ENCODE measurements at regions not wholly inside any gene's neighbourhood (a gene's known extent, or its start where the extent isn't known, plus 50 kb on each side); places are given as distances from the start of the nearest gene placed in this dataset.

DNA sequence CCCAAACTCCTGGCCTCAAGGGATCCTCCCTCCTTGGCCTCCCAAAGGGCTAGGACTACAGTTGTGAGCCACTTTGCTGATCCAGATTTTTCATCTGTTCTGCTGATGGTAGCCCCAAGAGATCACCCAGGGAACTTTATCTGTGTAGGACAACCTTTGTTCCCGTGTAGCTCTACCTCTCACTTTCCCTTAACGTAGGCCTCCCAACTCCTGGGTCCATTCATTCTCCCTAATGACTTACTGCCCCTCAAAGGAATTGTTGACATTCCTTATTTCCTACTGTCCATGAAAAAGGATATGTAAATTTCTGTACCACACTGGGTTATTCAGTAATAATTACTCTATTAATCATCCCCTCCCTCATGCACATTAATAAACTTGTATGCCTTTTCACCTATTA is 51.0 kb upstream of the PHF24 start:
- DNase-seq (ENCODE audit: low spot score): no peak
- TF ChIP-seq, protein P1, sequence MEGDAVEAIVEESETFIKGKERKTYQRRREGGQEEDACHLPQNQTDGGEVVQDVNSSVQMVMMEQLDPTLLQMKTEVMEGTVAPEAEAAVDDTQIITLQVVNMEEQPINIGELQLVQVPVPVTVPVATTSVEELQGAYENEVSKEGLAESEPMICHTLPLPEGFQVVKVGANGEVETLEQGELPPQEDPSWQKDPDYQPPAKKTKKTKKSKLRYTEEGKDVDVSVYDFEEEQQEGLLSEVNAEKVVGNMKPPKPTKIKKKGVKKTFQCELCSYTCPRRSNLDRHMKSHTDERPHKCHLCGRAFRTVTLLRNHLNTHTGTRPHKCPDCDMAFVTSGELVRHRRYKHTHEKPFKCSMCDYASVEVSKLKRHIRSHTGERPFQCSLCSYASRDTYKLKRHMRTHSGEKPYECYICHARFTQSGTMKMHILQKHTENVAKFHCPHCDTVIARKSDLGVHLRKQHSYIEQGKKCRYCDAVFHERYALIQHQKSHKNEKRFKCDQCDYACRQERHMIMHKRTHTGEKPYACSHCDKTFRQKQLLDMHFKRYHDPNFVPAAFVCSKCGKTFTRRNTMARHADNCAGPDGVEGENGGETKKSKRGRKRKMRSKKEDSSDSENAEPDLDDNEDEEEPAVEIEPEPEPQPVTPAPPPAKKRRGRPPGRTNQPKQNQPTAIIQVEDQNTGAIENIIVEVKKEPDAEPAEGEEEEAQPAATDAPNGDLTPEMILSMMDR (IDR thresholded peaks at IDR 0.05; ENCODE audit: borderline replicate concordance, control extremely low read depth, extremely low read depth, insufficient read depth, missing control alignments): no peak
- in situ Hi-C loops (cut with MboI; ENCODE audit: low sequenced_read_pairs, unreplicated experiment): loop anchor here (10.0 kb wide), 2 partner anchors 78 to 138 kb away; partner anchors contain the start of gene DNAJB5

DNA sequence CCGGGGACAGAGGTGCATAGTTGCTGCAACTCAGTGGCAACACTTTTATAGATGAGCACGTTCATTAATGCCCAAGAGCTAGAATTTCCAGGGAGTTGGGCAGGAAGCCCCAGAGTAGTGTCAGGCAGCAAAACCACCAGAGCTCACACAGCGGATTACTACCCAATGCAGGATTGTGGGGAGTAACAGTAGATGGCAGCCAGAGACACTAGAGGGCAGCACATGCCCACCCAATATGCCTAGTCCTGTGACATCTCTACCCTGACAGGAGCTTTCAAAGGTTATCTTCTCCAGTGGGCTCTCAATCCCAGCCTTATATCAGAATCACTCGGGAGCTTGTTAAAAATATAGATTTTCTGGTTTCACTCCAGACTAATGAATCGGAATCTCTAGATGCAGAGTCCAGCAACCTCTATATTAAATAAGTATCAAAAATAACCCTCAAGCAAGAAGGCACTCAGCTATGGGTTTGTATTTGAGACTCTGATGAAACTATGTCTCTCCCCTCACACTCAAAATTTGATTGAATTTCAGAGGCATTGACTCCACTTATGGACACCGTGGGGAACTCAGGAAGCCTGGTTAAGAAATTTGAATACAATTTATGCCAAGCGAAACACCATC is 58.4 kb upstream of the PHF24 start:
- TF ChIP-seq, protein P1 (IDR thresholded peaks at IDR 0.05; ENCODE audit: borderline replicate concordance, control extremely low read depth, extremely low read depth, insufficient read depth, missing control alignments): peak; percentile 82
- peak; percentile 69 for DNase-seq (ENCODE audit: low spot score)
- in situ Hi-C loops (cut with MboI; ENCODE audit: low sequenced_read_pairs, unreplicated experiment): loop anchor here (10.0 kb wide), 2 partner anchors 85 to 145 kb away; partner anchors contain the start of gene DNAJB5

DNA sequence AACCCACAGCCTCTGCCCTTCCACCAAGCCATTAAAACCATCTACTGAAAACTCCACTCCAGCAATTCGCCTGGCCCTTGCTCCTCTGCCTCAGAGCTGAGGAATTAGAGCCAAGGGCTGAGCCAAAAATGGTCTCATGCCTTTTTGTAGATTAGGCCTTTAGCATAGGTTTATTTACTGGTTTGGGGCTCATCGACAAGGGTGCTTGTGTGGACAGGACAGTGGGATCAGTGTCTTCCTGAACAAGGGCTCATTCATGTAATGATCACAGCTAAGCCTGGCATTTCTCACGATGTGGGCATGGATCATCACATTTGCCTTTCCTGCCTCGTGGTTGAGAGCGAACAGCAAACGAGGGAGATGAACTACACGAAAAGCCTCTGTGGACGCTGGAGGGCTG is 59.2 kb upstream of the PHF24 start:
- in situ Hi-C loops (cut with MboI; ENCODE audit: low sequenced_read_pairs, unreplicated experiment): no loop called here
- TF ChIP-seq, protein P1 (IDR thresholded peaks at IDR 0.05; ENCODE audit: borderline replicate concordance, control extremely low read depth, extremely low read depth, insufficient read depth, missing control alignments): no peak
- no peak for DNase-seq (ENCODE audit: low spot score)

DNA sequence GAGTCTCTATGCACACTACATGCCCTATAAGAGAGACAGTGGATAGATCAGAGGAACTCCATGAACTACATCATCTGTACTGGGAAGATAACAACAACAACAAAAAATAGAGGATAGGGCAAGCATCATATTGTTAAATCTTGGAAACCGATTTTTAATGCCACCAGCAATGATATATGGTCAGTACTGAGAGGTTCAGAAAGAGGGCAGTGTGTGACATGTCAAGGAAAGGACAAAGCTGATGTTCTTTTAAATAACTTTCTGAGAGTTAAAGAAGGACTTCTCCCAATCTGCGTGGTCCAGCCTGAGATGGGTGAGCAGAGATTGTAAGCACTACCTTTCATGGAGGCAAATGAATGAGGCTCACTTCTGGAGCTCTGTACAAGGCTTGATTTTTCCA is 62.0 kb upstream of the PHF24 start:
- TF ChIP-seq, protein P1 (IDR thresholded peaks at IDR 0.05; ENCODE audit: borderline replicate concordance, control extremely low read depth, extremely low read depth, insufficient read depth, missing control alignments): no peak
- in situ Hi-C loops (cut with MboI; ENCODE audit: low sequenced_read_pairs, unreplicated experiment): no loop called here
- DNase-seq (ENCODE audit: low spot score): no peak

DNA sequence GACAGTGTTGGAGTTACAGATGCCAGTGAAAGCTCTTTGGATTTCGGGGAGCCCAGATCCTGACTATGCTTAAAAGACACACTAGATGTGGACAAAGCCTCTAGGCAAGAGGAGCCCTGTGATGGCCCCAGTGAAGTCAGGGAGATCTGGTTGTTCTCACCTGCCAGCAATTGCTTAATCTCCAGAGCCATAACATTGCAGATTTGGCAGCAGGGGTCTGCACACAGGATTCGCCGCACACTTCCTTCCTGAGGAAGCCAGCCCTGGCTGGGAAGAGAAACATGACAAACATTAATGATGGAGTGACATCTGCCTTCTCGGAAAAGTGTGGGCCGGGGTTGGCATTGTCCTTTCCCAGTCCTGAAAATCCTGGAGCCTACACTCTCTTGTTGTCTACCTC is 65.2 kb upstream of the PHF24 start:
- DNase-seq (ENCODE audit: low spot score): no peak
- TF ChIP-seq, protein P1 (IDR thresholded peaks at IDR 0.05; ENCODE audit: borderline replicate concordance, control extremely low read depth, extremely low read depth, insufficient read depth, missing control alignments): no peak
- in situ Hi-C loops (cut with MboI; ENCODE audit: low sequenced_read_pairs, unreplicated experiment): no loop called here

DNA sequence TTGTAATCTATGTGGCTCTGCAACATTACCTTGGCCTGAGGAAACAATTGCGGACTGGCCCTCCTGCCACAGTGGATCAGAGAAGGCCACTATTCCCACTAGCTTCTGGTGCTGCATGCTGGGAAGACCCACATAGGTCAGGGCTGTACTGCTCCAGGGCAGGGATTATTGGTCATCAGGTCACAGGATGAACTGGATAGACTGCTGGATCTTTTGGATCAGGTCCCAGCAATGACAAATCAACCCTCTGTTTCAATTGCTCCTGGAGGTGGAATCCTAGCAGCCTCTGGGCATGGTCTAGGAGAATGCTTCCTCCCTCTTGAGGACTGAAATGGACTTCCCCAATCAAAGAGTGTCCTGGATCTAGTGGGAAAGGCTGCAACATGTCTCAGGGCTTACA is 66.7 kb upstream of the PHF24 start:
- in situ Hi-C loops (cut with MboI; ENCODE audit: low sequenced_read_pairs, unreplicated experiment): no loop called here
- TF ChIP-seq, protein P1 (IDR thresholded peaks at IDR 0.05; ENCODE audit: borderline replicate concordance, control extremely low read depth, extremely low read depth, insufficient read depth, missing control alignments): no peak
- no peak for DNase-seq (ENCODE audit: low spot score)
